ENCODE measurements at regions not wholly inside any gene's neighbourhood (a gene's known extent, or its start where the extent isn't known, plus 50 kb on each side); places are given as distances from the start of the nearest gene placed in this dataset.

DNA sequence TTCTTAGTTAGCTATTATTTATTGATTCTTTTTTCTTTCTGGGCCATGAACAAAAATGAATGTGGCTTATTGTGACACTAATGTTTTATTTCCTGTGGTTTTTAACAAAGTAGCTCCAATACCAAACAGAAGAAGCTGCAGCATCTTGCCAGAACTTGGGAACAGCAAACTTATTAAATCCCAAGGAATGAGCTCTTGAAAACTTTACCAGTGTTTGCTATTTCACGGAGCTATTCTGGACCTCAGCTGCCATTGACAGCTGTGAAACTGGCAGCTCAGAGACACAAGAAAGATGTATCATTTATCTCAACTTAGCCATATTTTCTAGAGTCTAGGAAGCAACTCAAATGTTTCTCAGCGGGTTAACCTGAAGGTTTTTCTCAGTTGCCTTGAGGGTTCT, 91.0 kb upstream of the NEUROD1 start:
- DNase-seq, result no peak

DNA sequence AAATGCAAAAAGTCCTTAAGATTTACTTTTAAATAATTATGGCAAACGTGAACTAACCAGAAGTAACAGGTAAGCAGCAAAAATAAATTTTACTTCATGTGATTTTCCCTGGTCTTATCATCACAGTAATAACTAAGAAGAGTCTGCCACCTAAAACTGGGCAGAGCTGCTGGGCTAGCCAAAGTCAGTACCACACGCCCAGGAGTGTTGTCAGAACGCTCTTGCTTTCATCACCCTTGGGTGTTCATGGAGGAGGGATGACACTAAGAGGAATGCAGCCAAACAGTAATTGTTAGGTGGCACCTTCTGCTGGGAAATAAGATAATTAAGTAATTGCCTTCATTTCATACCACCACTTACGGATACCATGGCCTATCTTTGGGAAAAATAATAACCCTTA, 92.0 kb upstream of the NEUROD1 start:
- no peak for DNase-seq

DNA sequence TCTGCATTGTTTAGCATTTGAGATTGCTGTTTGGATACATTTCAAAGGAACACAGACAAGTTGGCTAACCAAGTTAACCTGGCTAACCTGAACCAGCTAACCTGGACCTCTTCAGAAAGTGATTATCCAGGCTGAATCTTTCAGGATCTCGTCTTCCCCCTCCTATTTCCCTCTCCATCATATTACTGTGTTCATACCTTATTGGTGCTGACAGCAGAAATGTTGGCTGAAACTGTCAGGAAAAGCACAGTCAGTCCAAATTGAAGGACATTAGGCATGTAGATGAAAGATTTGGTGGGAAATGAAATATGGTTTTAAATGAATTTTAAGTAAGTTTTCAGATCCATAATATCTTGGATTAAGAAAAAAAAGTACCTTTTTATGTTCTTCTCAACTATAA, 92.5 kb upstream of the NEUROD1 start:
- DNase-seq, result no peak

DNA sequence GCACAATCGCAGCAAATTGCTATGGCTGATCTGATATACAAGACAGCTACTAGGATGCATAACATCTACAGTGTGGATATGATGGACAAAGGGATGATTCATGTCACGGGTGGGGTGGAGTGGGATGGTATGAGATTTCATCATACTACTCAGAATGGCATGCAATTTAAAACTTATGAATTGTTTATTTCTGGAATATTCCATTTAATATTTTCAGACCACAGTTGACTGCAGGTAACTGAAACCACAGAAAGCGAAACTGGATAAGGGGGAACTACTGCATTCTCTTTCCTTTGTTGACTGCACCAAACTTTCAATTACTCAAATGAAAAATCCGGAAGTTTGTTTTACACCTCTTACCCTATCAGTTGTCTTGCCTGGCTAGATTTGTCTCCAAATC, 94.4 kb upstream of the NEUROD1 start:
- DNase-seq, result no peak

DNA sequence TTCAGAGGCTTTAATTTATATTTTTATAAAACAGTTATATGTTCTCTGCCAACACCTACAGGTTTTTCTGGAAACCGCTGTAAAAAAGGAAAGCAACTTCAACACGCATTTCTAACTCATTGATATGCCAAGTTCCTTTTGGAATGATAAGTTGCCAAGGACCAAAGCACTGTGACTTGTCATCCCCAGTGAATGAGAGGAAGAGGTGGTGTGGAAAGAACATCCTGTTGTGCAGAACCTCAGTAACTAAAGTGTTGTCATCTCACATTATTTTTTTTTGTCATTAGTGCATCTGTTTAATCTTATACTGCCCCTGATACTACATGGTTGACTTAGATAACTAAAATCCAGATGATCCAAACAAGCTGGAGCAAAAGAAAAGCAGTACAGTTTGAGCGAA, 96.0 kb upstream of the NEUROD1 start:
- DNase-seq, result no peak

DNA sequence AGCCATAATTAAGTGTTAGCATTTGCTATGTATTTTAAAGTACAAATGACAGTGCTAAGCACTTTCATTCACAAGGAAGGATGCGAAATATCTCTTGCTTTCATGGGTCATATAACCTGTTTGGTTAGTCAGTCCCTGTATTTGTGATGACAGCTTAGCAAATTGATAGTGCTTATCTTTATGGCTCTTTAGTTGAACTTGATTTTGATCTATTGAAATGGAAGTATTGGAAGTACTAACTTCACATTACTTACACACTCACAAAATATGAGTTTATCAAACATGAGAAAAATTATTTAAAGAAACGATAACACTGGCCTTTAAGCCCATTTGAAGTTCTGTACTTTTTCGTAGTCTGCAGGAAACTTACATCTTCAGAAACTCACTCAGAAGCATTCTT, 97.4 kb upstream of the NEUROD1 start:
- DNase-seq, result no peak

DNA sequence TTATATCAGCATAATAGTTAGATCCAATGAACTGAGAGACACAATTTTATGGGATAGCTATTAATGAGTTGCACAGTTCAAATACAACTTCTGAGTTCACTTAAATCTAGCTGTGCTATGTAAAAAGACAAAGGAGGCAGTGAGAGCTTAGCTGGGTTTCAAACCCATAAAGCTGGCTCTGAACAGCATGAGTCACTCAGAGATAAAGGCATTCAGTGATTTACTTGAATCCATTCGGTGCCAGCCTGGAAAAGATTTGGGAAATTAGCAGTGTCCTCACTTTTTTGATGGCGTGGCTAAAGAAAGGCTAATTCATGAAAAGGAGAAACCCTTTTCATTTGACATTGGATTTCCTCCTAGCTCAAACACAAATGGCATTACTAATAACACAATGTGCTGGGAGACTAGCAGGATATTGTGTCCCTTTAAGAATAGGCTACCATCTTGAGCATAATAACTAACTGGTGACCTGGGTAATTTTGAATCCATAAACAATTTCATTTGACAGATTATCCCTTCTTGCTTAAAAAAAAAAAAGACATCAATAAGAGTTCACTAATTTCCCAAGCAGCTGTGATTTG, 98.4 kb upstream of the NEUROD1 start:
- DNase-seq, result no peak

DNA sequence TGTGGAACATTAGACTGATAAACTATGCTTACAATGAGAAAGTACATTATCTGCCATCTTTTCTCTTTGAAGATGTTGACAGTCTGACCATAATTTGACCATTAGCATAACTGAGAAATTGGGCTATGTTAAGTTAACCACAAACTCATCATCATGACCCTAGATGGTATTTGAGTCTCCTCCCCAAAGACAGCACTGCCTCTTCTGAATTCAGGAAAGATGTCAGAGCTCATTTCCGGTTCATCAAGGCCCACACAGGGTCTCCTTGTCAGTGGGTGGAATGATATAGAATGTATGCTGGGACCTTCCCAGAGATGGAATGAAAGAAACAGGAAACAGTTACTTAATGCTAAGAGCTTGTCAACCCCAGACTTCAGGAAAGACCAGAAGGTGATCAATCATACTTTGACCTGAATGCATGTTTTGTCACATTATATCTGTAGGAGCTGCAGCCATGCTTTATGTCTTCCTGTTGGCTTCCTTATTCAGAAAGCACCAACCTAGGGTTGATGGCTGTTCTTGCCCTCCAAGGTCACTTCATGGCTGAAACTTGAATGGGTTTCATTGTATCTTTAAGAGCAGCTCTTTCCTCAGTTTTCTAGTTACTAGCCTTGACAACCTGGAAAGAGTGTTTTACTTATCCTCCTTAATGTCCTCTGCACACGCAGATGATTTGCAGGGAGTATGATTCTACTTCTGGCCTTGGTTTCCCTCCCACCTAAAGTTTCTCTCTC, 99.1 kb upstream of the NEUROD1 start:
- DNase-seq, result no peak

DNA sequence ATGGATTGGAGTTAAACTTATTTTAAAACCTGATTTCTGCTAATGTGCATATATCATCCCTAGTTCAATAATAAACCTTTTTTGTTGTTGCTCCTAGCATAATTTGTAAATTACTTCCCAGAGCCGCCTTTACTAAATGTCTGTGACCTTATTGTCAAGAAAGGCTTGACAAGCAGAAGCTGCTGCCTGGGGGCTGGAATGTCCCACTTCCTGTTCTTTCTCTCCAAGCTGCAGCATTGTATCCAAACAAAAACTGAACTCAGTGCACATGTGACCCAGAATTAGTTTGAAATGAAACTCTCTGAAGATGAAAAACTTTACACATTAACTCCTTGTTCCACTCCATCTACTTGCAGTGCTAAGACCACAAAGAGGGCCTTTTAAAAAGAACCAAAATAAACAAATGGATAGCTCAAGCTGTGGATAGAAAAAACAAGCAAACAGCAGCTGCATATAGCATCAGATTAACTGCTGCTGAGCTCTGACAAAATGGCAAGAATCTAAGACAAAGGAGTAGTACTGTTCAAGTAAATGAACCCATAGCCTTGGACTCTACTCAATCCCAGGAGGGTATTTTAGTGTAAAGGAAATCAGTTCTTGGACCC, 99.8 kb upstream of the NEUROD1 start:
- DNase-seq, result no peak

DNA sequence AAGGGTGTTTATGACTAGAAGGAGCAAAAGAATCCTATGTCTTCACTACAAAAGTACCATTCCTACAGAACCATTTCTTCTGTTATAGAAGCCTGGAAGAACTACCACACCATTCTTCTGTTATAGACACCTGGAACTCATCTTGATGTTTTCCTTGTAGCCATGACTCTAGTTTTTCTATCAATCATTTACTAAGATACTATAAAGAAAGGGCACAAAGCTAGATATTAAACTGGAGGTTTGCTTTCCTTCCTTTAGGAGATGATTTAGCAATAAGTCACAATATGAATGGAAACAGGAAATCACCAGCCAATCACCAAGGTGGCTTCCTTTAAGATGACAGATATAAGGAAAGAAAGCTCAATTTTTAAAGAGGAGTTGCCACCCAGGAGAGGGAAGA, 100.3 kb upstream of the NEUROD1 start:
- no peak for DNase-seq

DNA sequence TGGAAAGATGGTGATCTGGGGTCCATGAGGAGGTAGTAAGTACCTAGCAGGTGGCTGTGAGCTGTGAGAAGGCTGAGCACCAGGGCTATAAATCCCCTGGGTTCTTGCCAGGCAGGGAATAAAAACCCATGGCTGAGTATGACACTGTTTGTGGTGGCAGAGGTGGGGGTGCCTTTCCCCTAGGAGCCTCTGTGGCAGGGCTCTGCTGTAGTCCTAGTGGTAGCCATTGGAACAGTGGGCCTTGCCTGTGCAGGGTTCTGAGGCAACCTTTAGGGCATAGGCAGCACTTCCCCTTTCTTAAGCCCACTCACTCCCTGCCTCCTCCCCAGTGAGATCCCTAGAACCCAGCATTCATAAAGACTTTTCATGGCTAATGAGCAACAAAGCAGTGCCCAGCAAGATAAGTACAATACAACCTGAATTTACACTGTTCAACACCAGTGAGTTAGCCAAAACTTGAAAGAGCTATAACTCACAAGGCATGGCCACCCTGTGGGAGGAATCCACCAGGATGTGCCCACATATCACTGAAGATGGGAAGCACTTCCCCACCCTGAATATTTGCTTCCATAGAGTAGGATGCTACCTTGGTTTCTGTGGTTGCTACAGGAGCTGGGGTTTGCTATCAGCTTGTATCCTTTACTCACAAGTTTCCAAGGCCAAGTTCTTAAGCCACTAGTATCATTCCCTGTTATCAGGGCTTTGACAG, 100.9 kb upstream of the NEUROD1 start:
- DNase-seq, result no peak

DNA sequence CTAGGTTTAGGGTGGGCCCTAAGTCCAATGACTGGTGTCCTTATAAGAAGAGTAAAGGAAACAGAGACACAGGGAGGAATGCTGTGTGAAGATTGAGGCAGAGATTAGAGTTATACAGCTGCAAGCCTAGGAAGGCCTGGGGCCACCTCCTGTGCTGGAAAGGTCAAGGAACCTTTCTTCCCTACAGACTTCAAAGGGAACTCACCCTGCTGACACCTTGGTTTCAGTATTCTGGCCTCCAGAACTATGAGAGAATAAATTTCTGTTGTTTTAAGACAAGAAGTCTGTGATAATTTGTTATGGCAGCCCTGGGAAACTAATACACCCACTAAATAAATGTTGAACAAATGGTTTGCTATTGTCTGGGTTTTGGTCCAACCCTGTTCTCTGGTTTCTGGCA, 102.3 kb upstream of the NEUROD1 start:
- DNase-seq, result no peak

DNA sequence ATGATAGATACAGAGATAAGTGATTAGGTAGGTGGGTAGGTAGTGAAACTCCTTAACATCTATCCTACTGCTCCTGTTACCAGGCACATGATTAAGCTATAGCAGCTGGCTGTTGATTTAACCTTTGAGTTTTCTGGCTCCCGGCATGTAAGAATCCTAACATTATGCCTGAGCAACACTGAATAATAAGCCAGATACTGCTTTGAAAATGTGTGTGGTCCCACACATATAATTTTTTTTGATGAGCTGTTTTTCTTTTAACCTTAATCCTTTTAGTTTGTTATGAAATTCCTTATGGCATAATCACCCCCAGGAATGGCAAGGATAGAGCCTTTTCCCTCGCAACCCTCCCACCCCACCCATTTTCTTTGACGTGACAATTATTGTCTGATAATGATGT, 104.2 kb upstream of the NEUROD1 start:
- DNase-seq, result no peak

DNA sequence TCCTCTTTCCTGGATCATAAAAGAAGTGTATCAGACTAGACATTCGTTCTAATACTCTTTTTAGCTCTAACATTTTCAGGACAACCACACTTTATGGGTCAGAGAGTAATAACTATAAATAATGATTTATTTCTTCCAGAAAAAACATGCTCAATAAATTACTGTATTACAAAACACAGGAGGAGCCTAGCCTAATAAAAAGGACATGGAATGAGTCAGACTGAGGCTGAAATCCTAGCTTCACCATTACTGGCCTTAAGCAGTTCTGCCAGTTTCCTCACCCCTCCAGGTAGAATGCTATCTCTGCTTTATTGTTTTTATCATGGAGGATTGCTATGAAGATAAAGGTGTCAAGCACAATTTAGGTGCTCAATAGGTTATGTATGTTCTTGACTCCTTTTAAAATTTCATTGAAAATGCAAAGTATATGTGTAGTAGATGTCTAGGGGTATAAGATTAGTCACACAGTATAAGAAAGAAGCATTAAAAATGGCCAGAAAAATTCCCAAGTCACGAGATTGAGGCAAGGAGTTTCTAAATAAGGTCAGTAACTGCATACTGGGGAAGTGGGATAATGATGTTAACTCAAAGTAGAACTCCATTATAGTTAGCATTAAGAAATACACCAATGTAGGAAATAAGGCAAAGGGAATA, 105.5 kb upstream of the NEUROD1 start:
- DNase-seq, result no peak

DNA sequence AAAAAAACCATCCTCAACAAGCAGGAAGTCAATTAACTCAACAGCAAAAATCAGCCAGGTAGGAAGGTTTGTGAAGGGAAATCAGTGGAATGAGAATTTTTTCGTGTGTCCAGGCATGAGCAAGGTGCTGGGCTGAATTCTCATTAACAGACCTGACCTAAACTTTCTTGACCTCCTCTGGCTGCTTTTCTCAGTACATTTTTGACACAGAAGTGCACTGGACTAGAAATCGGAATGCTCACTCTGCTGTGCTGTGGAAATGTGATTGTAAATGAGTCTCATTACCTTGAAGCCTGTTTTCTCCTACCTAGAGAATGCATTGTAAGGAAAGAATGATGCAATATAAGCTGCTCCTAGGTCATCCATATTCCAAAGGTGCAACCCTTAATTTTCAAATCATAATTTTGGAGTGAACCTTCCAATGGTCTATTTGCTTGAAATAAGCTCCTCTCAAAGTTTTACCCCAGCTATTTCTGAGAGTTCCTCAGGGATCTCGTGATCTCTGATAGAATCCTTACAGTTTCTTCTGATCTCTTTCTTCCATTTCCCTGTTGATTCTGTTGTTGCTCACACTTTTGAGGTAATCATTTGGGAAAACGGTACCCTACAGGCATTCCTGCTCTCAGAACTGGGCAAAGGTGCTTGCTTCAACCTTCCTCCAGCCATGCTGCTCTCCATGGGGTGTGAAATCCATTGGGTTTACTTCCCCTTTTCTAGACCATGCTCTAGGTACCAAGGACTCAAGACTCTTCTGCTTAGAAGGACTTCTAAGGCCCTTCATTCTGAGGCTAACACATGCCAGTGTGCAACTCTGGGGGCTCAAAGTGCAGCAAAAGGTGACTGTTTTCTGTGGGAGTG, 104.9 kb upstream of the ITPRID2 start:
- no peak for DNase-seq

DNA sequence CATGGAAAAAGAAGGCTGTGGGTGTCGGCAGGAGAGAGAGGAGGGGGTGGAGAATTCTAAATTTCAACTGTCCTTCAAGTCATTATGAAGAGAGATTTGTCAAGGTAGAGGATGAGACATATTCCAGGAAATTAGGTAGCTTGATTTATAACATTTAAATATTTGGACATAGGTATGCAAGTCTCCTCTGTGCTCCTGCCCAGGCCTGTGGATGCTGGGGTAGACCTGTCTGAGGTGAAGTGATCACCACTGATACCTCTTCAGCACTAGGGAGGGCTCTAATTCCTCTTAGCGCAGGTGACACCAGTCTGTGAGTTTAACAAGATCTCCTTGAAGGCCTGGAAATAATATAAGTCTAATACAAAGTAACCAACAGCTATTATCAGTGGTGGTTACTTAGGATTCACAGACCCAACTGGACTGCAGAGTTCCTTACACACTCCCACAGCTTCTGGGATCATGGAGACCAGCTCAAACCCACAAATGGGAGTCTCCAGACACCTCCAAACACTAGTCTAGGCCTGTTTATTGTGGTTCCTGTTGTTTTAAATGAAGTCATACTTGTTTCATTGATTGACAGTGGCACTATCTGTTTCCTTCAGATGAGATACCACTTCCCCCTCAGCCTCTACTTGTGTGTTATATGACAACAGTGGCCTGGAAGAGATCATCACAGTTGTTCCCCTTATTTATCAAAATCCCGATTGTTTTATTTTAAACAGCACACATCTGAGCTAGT, 104.1 kb upstream of the ITPRID2 start:
- DNase-seq, result no peak

DNA sequence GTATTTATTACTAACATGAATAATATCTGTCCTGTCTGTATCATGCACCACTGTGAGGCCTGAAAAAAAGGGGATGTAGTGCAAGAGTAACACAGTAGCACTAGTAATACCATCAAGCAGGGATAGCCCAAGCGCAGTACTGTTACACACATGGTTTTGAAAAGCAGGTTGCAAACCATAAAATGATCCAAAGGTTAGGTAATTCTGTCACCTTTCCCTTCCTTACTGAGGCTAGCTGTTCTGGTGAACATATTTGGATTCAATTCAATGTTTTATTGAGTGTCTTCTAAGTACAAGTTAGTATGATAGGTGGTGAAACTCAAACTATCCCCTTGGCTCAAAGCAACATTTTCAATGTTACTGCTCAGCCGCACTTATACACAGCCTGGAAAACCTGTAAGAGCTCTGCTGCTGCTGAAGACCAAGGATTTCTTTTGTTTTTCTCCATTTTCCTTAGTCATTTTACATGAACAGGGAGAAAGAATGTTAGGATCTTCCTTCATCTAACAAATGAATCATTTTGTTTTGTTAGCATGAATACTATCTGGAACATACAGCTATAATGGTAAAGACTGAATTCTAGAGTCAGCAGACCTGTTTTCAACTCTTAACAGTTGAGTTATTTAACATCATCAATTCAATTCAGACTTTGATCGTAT, 102.5 kb upstream of the ITPRID2 start:
- DNase-seq, result no peak

DNA sequence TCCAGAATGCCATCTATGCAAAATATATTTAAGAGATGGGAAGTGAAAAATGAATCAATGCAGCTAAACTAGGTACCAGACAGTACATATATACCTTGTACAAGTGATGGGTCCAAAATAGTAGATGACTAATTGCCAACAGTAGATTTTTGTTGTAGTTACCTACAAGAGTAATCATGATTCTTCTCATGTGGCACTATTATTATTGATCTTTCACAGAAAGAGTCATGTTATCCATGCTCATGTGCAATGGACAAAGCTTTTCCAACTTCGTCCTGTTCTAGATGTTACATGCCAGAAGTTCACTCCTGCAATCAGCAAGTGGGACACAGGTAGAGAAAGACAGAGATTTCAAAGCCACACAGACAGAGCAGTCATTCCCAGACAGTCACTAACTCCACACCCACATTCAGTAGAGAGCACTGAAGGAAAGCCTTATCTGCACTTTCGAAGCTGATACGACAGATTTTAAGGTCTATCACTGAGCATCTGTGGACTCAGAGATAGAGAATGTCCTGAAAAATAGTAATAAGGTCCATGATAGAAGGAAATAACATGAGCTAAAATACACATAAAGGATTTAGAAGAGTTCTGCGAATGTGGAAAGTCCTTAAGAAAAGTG, 101.6 kb upstream of the ITPRID2 start:
- no peak for DNase-seq

DNA sequence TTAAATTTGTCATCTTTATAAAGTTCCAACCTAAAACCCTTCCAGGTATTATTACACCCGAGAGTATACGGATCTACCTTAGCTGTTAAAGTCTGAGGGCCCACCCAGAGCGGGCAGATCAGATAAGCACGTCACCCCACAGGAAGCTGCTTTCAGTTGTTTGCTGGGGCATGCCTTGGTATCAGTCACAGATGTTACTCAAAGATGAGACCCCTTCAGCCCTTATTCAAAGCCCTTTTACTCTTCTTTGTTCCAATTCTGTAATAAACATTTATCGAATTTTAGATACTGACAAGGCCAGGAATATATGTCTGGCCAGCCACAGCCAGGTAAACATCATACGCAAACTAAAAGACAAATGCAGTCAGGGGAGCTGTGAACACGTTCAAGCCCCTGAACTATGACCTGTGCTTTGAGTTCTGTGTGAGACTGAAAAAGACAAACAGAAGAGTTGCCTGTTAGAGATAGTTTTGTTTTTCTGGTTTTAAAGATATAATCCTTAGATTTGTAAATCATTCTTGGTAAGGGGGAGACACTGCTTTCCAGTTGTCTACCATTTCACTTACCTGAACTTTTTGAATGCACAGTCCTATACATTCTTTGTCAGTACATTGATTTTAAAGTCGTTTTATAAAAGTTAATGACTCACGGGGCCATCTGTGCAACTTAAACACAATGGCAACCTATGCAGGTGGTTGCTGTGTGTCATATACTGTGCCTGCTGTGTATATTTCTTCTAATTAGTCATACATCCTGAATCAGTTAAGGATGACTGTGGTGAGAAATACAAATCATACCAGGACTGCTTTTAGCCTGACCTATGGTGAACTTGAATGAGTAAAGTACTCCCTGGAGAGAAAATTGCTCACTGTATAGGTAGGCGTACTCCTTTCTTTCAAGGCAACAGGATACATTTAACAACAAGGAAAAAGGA, 100.5 kb upstream of the ITPRID2 start:
- peak; percentile 5 for DNase-seq

DNA sequence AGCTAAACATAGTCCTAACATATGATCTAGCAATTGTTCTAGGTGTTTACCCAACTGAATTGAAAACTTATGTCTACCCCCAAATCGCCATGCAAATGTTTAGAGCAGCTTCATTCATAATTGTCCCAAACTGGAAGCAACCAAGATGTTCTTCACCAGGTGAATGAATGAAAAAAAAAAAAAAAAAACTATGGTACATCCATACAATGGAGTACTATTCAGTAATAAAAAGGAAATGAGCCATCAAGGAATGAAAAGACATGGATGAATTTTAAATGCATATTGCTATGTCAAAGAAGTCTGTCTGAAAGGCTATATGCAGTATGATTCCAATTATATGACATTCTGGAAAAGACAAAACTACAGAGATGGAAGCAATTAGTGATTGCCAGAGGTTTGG, 98.6 kb upstream of the ITPRID2 start:
- DNase-seq, result no peak

Measured in CD4-positive, alpha-beta T cell treated with Interleukin-17A for 4 hours (primary cell).